RWPE1 (cell line): ENCODE measurements at regions not wholly inside any gene's neighbourhood (a gene's known extent, or its start where the extent isn't known, plus 50 kb on each side); places are given as distances from the start of the nearest gene placed in this dataset.

Source experiments
- CTCF ChIA-PET: fragments of 350-600 bp; sonication (Branson Sonifier 250); formaldehyde crosslinking; extraction: SDS; loops from one replicate; lab custom pipeline; 2021; lab: Yijun Ruan, JAX
- POLR2A ChIA-PET: fragments of 400-600 bp; formaldehyde crosslinking; extraction: SDS; loops from one replicate; lab custom pipeline; 2020; ENCODE audit warnings: antibody characterized with exemption; ENCODE audit not compliant: low non-redundant PET; lab: Yijun Ruan, JAX
- DNase-seq: peaks from one replicate; pipeline ENCODE4 v3.0.0; 2012; ENCODE audit warnings: low spot score
- H3K27ac ChIP-seq: fragments of 450-650 bp; 2 replicates; pipeline ENCODE4 v1.5.1; 2017
- TF ChIP-seq, protein P1 (sequence below): fragments of 450-650 bp; conservative IDR thresholded peaks from 2 replicates; pipeline ENCODE4 v1.5.1; 2017; ENCODE audit warnings: low read depth, mild to moderate bottlenecking

DNA sequence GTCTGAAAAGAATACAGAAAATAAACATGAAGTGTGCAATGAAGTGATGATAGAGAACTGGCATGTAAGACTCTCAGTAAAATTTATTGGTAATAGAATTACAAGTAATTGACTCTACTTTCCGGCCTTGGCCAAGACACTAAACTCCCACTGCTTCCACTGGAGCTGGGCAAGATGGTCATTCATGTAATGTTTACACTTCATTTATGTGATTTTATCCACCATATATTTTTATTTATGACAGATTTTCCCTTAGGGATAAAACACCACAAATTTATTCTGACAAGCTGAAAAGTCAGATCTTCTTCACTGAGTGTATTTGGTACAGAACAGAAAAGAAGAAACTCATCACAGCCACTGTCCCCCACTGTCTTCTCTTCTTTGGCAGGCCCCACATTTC, 191.9 kb downstream of the SLC39A8 start:
- POLR2A ChIA-PET = no interaction called here
- TF ChIP-seq, protein P1, sequence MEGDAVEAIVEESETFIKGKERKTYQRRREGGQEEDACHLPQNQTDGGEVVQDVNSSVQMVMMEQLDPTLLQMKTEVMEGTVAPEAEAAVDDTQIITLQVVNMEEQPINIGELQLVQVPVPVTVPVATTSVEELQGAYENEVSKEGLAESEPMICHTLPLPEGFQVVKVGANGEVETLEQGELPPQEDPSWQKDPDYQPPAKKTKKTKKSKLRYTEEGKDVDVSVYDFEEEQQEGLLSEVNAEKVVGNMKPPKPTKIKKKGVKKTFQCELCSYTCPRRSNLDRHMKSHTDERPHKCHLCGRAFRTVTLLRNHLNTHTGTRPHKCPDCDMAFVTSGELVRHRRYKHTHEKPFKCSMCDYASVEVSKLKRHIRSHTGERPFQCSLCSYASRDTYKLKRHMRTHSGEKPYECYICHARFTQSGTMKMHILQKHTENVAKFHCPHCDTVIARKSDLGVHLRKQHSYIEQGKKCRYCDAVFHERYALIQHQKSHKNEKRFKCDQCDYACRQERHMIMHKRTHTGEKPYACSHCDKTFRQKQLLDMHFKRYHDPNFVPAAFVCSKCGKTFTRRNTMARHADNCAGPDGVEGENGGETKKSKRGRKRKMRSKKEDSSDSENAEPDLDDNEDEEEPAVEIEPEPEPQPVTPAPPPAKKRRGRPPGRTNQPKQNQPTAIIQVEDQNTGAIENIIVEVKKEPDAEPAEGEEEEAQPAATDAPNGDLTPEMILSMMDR = no peak
- CTCF ChIA-PET = no interaction called here
- H3K27ac ChIP-seq = no peak overlapping the region
- no peak for DNase-seq

DNA sequence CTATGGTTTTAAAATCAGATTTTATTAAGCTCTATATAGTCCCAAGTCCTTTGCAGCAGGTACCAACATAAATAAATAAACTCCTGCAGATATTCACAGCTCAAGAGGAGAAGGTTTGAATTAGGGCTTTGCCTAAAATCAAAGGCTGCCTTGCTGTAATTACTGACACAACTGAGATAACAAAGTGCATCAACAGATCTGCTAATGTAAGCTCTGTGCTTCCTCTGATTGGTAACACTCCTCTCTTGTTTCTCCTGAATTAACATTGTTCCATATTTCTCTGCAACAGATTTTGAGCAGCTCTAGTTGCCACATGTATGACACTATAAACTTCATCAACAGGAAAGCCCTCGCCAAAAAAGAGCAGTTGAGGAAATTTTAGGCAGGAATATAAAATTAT, 193.6 kb downstream of the SLC39A8 start:
- TF ChIP-seq, protein P1 = no peak

DNA sequence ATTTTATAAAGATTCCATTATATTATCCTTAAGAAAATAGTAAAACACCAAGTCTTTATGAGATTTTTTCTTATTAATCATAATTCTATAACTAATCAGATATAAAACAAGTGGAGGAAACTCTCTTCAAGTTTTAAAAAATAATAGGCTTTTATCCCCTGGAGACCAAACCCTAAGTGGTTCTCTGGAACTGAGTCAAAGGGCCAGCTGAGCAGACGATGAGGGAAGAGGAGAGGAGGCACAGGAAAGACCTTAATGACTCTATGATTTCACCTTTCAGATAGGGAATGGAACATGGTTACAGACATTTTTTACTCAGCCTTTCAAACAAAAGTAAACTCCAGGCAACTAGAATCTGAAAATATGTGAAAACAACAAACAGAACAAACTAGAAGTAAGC, 201.8 kb downstream of the SLC39A8 start:
- no peak for DNase-seq
- TF ChIP-seq, protein P1 = no peak
- no peak overlapping the region for H3K27ac ChIP-seq
- ChIA-PET POLR2A (no interaction called here), CTCF (interaction anchor here (0.6 kb wide), 1 partner anchor 921 kb away, joined by 3 read pairs; no protein-coding TSS in a partner anchor)

More for the DNA sequence above, 193.6 kb downstream of the SLC39A8 start:
- ChIA-PET POLR2A (no interaction called here), CTCF (interaction anchor here (1.0 kb wide), 1 partner anchor 19 kb away, joined by 3 read pairs; no protein-coding TSS in a partner anchor)
- no peak for DNase-seq
- H3K27ac ChIP-seq = no peak overlapping the region

DNA sequence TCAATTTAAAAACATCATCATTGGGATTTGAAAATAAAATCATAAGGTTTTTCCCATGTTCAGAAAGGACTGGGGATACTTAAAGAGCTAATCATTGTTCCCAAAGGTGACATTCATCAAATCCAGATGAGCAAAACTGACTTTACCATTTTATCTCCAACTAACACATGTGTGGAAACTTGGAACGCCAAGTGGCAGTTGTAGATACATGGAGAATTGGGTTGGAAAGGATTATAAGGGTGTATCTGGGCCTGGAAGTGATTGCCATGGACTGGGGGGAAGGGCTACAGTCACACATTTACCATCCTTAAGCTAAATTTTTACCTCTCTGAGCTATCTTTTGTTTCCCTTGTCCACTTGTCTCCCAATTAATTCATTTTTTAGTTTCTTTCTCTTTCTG, 203.4 kb downstream of the SLC39A8 start:
- DNase-seq = no peak
- no peak overlapping the region for H3K27ac ChIP-seq
- ChIA-PET POLR2A (no interaction called here), CTCF (no interaction called here)
- TF ChIP-seq, protein P1 = no peak

DNA sequence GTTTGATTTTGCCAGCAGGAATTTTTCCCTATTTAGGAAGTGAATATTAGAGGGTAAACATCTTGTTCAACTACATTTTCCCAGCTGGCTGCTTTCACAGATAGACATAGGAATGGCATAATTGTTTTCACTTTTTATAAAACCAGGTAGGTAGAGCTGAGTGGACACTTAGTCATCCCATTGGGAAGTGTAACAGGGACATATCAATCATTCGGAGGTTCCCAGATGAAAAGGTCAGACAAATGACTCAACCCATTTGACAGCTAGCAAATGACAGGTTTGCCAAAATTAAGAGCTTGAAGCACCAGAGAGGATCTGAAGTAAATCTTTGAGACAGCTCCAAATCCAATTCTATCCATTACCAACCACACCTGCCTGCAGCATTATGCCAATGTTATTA, 205.3 kb downstream of the SLC39A8 start:
- CTCF ChIA-PET = no interaction called here
- peak; percentile 86 for DNase-seq
- no peak overlapping the region for H3K27ac ChIP-seq
- POLR2A ChIA-PET = no interaction called here
- TF ChIP-seq, protein P1 = no peak

DNA sequence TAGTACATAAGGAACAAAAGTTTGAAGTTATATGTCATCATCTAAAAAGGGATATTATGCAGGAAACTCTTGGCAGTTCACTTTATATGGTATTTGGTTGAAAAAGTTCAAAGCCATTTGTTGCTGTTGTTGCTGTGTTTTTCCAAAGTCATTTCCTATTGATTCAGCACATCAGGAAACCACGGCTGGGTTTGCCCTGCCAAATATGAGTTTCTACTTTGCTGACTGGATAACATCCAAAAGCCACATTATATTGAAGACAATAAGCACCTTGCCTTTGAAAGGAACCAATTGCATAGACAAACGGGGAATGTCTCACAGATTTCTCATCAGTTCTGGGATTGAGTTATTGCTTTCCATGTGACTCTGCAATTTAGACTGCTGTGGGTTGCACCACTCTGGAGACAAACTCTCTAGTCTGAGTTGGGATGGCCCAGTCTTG, 206.1 kb downstream of the SLC39A8 start:
- POLR2A ChIA-PET = no interaction called here
- CTCF ChIA-PET = interaction anchor here (0.6 to 0.7 kb wide), 3 partner anchors 238 to 1110 kb away, joined by 3 read pairs; no protein-coding TSS in a partner anchor
- H3K27ac ChIP-seq = no peak overlapping the region
- DNase-seq = peak; percentile 54
- TF ChIP-seq, protein P1 = no peak

DNA sequence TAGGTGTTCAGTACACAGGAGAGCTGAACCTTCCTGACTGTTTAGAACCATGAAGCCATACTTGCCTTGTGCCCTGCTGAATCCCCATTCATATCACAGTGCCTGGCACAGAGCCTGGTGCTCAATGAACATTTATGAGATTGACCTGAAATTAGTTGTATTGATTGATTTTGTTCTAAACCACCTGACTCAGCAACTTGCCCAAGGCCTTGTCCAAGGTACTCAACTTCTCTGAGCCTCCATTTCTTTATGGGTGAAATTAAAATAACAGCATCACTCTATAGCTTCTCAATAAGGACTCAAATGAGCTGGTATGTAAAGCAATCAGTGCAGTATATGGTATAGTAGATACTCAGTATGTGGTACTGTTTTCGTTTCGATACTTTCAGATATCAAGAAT, 208.1 kb downstream of the SLC39A8 start:
- CTCF ChIA-PET = no interaction called here

More for the DNA sequence above, 208.1 kb downstream of the SLC39A8 start:
- no peak overlapping the region for H3K27ac ChIP-seq
- DNase-seq = no peak
- TF ChIP-seq, protein P1 = no peak
- POLR2A ChIA-PET = no interaction called here
